ENCODE measurements at regions not wholly inside any gene's neighbourhood (a gene's known extent, or its start where the extent isn't known, plus 50 kb on each side); places are given as distances from the start of the nearest gene placed in this dataset.

- H3T11ph ChIP-seq (ENCODE audit: low read length): no peak overlapping the region
- WGBS (ENCODE audit: extremely low coverage, insufficient read length, low lambda C conversion rate): no CpG with 5 or more reads among the region's 1 CpG
- TF ChIP-seq CTCF (conservative IDR thresholded peaks at IDR 0.05): no peak
- no peak overlapping the region for H3K56ac ChIP-seq (ENCODE audit: insufficient read length, low read depth, low read length)
- no peaks in the 10 kb centered on the region for H3K23me2 ChIP-seq (ENCODE audit: insufficient read length, low read depth, low read length, poor library complexity, severe bottlenecking)
- Mint-ChIP-seq H3K4me3 (no peak overlapping the region), H3K27ac (no peak overlapping the region), H3K9me3 (no peaks in the 10 kb centered on the region; a peak in 1 of 5 replicates), H3K27me3 (ENCODE audit: low read depth) (peaks cover 15% of the 10 kb centered on the region), H3K4me1 (peaks cover 12 to 22% of the 10 kb centered on the region in 2 experiments), H3K36me3 (ENCODE audit: insufficient read depth in 1 of 3, low read depth in 3 of 3) (no peaks in the 10 kb centered on the region)
- H3K4me1 ChIP-seq (ENCODE audit: insufficient read depth, low read length): no peaks in the 10 kb centered on the region
- H4K5ac ChIP-seq (ENCODE audit: insufficient read length, low read depth, low read length): no peak overlapping the region
- DNase-seq: no peak
- no peak overlapping the region for H2BK120ac ChIP-seq (ENCODE audit: low read depth, low read length, poor library complexity, severe bottlenecking)
- no peaks in the 10 kb centered on the region for H3K79me1 ChIP-seq (ENCODE audit: insufficient read depth, low read depth, low read length, poor library complexity, severe bottlenecking)
- no peak overlapping the region for H3K27ac ChIP-seq (ENCODE audit: insufficient read length, low read depth, low read length)
- no peak overlapping the region for H4K91ac ChIP-seq (ENCODE audit: insufficient read length, low read depth, low read length)
- H3K9me3 ChIP-seq (ENCODE audit: control insufficient read depth, low read depth, low read length): no peaks in the 10 kb centered on the region
- no peak overlapping the region for H3K4ac ChIP-seq (ENCODE audit: low read depth, low read length)
- H3K9ac ChIP-seq (ENCODE audit: extremely low read depth, insufficient read length, low read length): no peak overlapping the region
- no peak overlapping the region for H4K8ac ChIP-seq (replicated peaks; ENCODE audit: insufficient read length, low read depth, low read length)
- no peak overlapping the region for H2AK5ac ChIP-seq (ENCODE audit: insufficient read length, low read length)
- H2BK15ac ChIP-seq (ENCODE audit: low read depth, low read length): no peak overlapping the region
- no peak overlapping the region for H3K18ac ChIP-seq (ENCODE audit: insufficient read length, low read depth, low read length)
- no peak overlapping the region for H3K23ac ChIP-seq (ENCODE audit: insufficient read length, low read depth, low read length)
- H3K27me3 ChIP-seq (ENCODE audit: insufficient read depth, low read length): no peaks in the 10 kb centered on the region
- no peaks in the 10 kb centered on the region for H4K20me1 ChIP-seq (ENCODE audit: control insufficient read depth, insufficient read depth, insufficient read length)
- no peak overlapping the region for H3K4me2 ChIP-seq (ENCODE audit: insufficient read depth, insufficient read length, low read length)
- H2BK5ac ChIP-seq (ENCODE audit: insufficient read length, low read length): no peak overlapping the region
- no peaks in the 10 kb centered on the region for H3K79me2 ChIP-seq (ENCODE audit: insufficient read depth, low read length)
- no peak overlapping the region for H2AFZ ChIP-seq (ENCODE audit: low read length)
- no peak overlapping the region for H3K14ac ChIP-seq (ENCODE audit: insufficient read depth, low read length)
- no peak overlapping the region for H2BK12ac ChIP-seq (ENCODE audit: insufficient read length, low read depth, low read length)
- H2BK20ac ChIP-seq (ENCODE audit: low read depth, low read length, poor library complexity, severe bottlenecking): no peak overlapping the region
These were observed 128.8 kb downstream of the UCHL1 start for GRCh38 chr4:41385481-41385880.
